GM10248 (cell line): ENCODE measurements at regions not wholly inside any gene's neighbourhood (a gene's known extent, or its start where the extent isn't known, plus 50 kb on each side); places are given as distances from the start of the nearest gene placed in this dataset.

Experiments
- CTCF ChIA-PET: fragments of 300-600 bp; sonication (Branson Sonifier 250); formaldehyde crosslinking; extraction: SDS; loops from one replicate; lab custom pipeline; 2021; ENCODE audit warnings: antibody characterized with exemption; lab: Yijun Ruan, JAX
- POLR2A ChIA-PET: fragments of 350-650 bp; sonication (Branson Sonifier 250); formaldehyde crosslinking; extraction: SDS; loops from one replicate; lab custom pipeline; 2020; ENCODE audit warnings: antibody characterized with exemption; lab: Yijun Ruan, JAX
- DNase-seq: peaks from one replicate; pipeline ENCODE4 v3.0.0; 2012; ENCODE audit errors: extremely low spot score
- TF ChIP-seq, protein P1 (sequence below): IDR thresholded peaks from 2 replicates; pipeline ENCODE4 v1.5.1; 2012; ENCODE audit warnings: mild to moderate bottlenecking, low read depth; ENCODE audit errors: extremely low read depth, missing control alignments, control extremely low read depth

- CTCF ChIA-PET: interaction anchor here (1.3 to 2.5 kb wide), 4 partner anchors 9 to 179 kb away, joined by 3 to 7 read pairs (median 4); no protein-coding TSS in a partner anchor
- TF ChIP-seq, protein P1, sequence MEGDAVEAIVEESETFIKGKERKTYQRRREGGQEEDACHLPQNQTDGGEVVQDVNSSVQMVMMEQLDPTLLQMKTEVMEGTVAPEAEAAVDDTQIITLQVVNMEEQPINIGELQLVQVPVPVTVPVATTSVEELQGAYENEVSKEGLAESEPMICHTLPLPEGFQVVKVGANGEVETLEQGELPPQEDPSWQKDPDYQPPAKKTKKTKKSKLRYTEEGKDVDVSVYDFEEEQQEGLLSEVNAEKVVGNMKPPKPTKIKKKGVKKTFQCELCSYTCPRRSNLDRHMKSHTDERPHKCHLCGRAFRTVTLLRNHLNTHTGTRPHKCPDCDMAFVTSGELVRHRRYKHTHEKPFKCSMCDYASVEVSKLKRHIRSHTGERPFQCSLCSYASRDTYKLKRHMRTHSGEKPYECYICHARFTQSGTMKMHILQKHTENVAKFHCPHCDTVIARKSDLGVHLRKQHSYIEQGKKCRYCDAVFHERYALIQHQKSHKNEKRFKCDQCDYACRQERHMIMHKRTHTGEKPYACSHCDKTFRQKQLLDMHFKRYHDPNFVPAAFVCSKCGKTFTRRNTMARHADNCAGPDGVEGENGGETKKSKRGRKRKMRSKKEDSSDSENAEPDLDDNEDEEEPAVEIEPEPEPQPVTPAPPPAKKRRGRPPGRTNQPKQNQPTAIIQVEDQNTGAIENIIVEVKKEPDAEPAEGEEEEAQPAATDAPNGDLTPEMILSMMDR: no peak
- no peak for DNase-seq
- POLR2A ChIA-PET: no interaction called here
Observed at GRCh38 chr2:171237751-171238505, 77.2 kb upstream of the TLK1 start.

GRCh38 chr2:171235262-171235881 is 74.7 kb upstream of the TLK1 start:
- no peak for DNase-seq
- TF ChIP-seq, protein P1: no peak
- POLR2A ChIA-PET: interaction anchor here (0.5 kb wide), 1 partner anchor 102 kb away, joined by 3 read pairs; no protein-coding TSS in a partner anchor
- CTCF ChIA-PET: interaction anchor here (0.6 to 1.1 kb wide), 4 partner anchors 9 to 178 kb away, joined by 3 to 4 read pairs (median 3); no protein-coding TSS in a partner anchor

DNA sequence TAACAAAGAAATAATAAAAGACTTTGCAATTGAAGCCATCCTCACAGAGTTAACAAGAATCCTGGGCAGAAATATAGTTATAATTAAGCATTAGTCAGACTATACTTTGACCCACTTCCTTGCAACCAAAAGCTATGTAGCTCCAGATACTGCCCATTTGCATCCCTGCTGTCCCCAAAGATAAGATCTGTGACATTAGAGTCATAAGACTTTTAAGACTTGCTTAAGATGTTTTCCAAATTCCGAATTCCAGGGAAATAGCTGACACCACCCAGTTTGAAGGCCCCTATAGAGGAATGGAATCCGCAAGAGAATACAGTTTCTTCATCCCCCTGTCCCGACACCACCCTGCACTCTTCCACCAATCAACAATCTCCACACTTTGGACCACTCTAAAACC is 69.5 kb upstream of the TLK1 start:
- no peak for DNase-seq
- ChIA-PET POLR2A (no interaction called here), CTCF (interaction anchor here (1.1 to 2.9 kb wide), 4 partner anchors 14 to 20 kb away, joined by 3 to 9 read pairs (median 6); no protein-coding TSS in a partner anchor)
- TF ChIP-seq, protein P1: no peak

GRCh38 chr2:171228826-171229225 is 68.1 kb upstream of the TLK1 start:
- no peak for DNase-seq
- TF ChIP-seq, protein P1: no peak
- ChIA-PET CTCF (interaction anchor here (1.1 to 2.9 kb wide), 6 partner anchors 9 to 23 kb away, joined by 3 to 9 read pairs (median 6); no protein-coding TSS in a partner anchor), POLR2A (no interaction called here)

GRCh38 chr2:171227066-171227782 is 66.5 kb upstream of the TLK1 start:
- ChIA-PET POLR2A (no interaction called here), CTCF (interaction anchor here (0.8 to 1.5 kb wide), 4 partner anchors 13 to 64 kb away, joined by 3 to 4 read pairs (median 3); no protein-coding TSS in a partner anchor)
- TF ChIP-seq, protein P1: no peak
- no peak for DNase-seq

GRCh38 chr2:171226461-171226860 is 65.8 kb upstream of the TLK1 start:
- ChIA-PET POLR2A (no interaction called here), CTCF (interaction anchor here (0.8 to 1.5 kb wide), 3 partner anchors 13 to 63 kb away, joined by 3 to 4 read pairs (median 3); no protein-coding TSS in a partner anchor)
- no peak for DNase-seq
- TF ChIP-seq, protein P1: no peak
